Dermis blood vessel endothelial cell (primary cell): ENCODE measurements at regions not wholly inside any gene's neighbourhood (a gene's known extent, or its start where the extent isn't known, plus 50 kb on each side); places are given as distances from the start of the nearest gene placed in this dataset.
A peak's percentile ranks its signal among the peaks of the same experiment; 100 is the strongest.

ENCODE experiments used
- DNase-seq: peaks from one replicate; pipeline ENCODE4 v3.0.0; 2010

DNA sequence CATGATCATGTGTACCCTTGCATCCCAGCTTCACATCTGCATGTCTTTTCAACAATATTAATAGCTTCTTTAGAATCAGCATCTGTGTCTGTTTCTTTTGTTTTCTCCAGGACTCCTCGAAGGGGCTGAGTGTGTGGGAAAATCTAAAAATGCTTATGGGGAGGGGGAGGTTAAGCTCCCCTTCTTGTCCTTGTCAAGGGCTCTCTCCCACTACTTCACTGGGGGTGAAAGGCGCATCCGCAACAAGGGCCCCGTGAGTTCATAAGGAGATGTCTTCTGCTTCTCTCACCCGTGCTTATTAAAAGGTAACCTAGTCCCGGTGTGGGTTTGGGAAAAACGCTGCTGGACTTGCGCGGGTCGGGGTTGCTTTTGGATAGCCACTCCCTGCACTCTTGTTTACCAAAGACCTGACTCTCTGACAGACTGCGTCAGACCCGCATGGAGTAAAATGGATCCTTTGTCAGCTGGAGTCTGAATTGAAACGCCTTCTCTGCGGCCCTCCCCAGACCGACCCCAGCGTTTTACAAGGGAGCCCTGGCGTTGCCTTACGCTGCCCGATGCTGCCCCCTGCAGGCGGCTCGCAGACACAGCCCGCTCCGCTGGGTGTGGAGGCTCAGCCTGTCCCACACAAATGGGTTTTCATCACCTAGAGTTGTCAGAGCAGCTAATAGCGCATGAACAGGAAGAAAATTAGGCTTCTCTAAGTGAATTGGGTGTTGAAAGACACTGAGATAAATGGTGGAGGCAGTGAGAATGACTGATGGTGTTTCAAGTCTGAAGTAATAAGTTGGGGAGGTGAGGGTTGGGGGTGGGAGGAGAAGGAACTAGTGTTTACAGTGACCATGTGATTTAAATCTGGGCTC is 53.8 kb downstream of the IER5 start:
- DNase-seq = peak; percentile 93

- DNase-seq = no peak
Measured at GRCh38 chr1:181143102-181143859, 54.8 kb downstream of the IER5 start.

DNA sequence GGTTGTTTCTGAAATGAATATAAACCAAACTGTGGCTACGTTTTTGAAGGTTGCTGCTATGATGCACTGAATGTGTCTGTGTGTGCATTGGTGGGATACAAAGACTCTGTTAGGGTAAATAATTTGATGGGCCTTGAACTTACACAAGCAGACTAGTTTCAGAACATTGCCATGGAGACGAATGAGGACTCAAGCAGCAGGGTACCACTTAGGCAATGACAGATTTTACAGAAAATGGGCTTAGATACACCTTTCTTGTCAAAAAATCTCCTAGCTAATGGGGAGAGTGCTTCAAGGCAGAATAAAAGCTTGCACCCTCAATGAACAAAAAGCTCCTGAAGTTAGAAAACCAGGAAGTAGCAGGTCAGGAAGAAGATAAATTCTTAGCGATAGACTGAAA is 55.7 kb downstream of the IER5 start:
- no peak for DNase-seq

- DNase-seq = no peak
Measured at GRCh38 chr1:181148636-181149035, 60.1 kb downstream of the IER5 start.

- no peak for DNase-seq
Measured at GRCh38 chr1:181149326-181150125, 61.0 kb downstream of the IER5 start.

DNA sequence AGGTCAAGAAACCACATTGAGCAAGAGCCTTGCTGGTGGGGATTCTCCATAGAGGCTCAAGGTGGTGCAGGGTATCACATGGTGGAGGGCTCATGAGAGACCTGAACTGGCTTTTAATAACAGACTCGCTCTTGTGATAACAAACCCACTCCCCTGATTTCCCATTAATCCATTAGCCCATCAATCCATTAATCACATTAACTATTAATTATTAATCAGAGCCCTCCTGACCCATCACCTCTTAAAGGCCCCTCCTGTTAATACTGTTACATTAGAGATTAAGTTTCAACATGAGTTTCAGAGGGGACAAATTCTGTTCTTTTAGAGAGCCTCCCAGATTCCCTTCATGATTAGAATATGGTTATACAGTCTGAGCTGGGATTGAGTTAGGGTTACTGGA is 61.8 kb downstream of the IER5 start:
- no peak for DNase-seq

DNA sequence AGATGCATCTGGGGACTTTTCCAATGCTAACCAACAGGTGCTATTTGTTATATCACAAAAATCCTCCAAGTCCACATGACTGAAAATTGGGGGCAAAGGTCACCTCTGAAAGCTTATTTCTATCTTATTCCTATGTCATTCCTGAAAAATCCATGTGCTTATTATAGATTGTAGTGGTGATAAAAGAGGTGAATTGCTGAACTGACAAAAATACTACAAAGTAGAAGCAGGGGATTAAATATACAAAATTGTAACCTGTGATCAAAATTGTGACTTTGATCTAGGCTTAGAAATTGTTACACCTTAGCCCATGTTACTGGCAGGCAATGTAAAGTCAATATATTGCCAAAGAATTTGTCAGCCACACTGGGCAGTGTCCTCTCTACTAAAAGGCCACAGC is 62.3 kb downstream of the IER5 start:
- DNase-seq = no peak

DNA sequence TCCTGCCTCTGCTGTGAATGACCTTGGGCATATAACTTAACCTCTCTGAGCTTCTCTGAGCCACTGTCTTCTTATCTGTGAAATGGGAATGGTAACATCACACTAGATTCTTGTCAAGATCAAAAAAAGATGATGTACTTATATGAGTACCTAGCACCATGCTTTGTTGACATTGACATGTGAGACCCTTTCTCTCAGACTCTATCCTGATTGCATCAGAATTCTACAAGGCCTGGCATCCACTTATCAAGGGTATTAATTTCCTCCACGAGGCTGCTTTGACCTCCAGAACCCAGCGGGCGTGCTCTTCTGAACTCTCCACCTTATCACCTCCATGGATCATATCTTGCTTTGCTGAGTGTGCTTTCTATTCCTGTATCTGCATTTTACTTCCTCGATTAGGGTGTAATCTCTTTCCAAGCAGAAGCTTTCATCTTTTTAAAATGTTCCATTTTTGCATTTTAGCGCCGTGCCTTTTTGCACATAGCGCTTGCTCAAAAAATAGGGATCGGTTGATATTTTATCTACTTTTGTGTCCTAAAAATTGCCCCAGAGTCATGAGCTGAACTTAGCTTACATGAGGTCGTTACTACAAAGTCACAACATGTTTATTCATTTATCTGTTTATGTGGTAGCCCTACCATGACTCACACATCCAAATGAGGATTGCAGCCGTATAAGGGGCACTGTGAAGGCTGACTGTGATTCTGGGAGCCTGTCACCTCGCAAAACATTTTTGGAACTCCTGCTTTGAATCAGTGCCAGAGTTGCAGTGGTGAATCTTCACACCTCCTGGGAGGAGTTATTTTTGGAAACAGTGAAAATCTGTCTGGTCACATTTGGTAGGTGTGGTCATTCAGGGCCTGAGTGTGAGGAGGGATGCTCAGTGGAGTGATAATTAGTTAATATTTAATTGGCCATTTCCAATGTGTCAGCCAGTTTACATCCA is 63.2 kb downstream of the IER5 start:
- DNase-seq = no peak

DNA sequence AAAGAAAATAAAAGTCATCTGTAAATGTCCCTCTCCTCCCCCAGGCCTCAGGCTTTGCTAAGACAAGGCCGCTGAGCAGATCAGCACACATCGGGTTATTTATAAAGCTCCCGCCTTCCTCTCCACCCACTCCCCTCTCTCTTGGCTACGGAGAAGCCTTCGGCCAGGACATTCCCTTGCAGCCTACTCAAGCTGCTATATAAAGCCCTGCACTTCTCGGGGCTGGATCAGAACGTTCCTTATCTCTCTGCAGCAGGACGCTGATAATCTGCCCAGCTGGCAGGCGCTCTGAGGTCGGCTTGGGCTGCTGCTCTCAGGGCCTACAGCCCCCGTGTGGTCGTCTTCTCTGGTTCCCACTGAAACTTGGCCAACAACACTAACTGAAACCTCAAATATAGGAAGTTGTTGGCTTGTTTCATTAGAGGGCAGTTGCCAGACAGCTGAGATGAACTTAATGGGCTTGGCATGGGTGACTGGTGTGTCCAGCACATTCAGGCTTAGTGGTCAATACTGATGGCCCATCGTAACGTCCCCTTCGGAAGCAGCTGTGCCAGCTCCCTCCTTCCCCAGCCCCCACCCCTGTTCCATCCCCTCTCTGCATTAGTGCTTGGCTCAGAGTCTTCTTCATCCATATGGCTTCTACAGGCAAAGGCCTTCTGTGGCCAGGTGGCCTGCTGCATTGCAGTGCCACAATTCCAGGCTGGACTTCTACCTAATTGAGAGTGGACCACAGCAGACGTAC is 64.6 kb downstream of the IER5 start:
- DNase-seq = peak; percentile 95

DNA sequence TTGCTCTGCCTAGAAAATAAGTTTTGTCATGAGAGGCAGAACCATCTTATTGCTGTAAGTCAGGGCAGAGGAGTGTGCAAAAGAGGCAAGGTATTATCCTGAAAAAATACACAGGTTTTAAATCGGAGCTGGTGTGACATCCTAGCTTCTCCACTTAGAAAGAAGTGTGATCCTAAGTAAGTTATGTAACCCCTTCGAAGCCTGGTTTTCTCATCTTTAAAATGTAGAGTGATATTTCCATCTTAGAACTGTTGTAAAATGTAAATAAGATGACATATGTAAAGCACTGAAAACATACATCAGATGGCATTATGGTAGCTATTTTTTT is 65.1 kb downstream of the IER5 start:
- DNase-seq = no peak

DNA sequence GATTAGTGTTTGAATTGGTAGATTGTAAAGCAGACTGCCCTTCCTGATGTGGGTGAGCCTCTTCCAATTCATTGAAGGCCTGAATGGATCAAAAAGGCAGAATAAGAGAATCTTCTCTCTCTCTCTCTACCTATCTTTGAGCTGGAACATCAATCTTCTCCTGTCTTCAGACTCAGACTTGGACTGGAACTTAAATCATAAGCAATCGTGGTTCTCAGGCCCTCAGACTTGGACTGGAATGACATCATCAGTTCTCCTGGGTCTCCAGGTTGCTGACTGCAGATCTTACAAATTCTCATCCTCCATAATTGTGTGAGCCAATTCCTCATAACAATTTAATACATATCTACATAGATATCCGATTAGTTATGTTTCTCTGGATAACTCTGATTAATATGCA is 66.8 kb downstream of the IER5 start:
- no peak for DNase-seq

GRCh38 chr1:181159451-181160140 is 71.1 kb downstream of the IER5 start:
- peak; percentile 81 for DNase-seq

DNA sequence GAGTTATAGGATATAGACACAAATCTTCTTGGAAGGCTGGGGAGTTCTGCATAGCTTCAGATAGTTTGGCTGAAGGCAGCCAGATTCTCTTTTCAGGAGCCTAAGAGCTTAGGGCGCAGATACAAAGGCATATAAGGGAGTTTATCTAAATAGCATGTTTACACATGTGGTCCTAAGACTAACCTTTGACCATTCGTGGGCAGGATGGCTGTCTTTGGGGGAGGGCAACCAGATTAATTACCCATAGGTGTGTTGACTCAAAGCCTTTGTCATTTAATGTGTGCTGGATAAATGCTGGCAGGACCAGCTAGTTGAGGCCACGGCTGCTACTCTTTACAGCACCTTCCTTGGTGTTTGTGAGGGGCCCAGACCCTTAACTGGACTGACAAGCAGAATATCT is 71.8 kb downstream of the IER5 start:
- DNase-seq = no peak

DNA sequence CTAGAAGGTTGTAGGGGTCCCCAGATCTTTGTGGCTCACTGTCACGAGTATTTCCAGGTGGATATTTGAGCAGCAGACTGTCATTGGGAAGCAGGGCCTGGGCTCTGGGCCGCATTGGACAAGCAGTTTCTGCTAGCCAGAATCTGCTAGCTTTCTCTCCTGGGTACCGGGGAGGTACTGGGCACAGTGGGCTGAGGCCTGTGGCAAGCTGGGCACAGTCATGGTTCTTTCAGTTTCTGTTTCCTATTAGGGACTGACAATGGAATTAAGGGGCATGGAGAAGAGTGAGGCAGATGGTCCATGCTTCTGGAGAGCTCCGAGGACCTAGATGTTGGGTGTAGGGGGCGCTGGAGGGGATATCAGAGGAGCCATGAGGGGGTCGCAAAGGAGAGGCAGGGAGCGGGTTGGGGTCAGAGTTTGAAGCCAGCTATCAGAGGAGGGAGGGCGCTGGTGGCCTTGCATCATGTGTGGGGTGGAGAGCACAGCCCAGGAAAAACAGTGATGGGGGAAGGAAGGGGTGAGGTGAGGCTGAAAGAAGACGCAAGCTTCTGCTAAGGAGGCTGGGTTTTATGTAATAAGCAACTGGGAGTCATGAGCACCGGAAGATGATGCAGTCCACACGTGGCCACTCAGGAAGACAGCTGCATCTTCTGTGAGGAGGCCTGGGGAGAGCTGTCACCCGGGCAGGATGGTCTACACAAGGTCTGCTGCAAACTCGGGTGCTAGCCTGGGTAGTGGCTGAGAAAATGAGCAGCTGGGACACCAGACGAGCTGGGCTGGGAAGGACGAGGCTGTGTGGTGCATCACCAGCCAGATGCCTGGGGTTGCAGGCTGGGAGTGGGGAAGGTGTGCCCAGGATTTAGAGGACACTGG is 72.7 kb downstream of the IER5 start:
- peak; percentile 37 for DNase-seq

DNA sequence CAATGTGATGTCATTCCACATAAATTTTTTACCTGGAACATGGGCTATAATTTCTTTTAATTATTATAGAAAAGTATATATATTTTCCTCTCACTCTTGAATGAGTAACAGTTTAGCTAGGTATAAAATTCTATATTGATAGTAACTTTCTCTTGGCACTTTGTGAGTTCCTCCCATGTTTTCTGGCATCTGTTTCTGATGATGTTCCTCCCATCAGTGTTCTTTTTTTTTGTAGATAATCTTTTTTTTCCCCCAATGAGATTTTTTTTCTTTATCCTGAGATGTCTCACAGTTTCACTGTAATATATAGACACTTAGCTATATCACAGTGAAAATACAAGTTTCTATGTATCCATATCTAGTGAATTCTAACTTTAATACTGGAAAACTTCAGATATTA is 75.2 kb downstream of the IER5 start:
- no peak for DNase-seq

DNA sequence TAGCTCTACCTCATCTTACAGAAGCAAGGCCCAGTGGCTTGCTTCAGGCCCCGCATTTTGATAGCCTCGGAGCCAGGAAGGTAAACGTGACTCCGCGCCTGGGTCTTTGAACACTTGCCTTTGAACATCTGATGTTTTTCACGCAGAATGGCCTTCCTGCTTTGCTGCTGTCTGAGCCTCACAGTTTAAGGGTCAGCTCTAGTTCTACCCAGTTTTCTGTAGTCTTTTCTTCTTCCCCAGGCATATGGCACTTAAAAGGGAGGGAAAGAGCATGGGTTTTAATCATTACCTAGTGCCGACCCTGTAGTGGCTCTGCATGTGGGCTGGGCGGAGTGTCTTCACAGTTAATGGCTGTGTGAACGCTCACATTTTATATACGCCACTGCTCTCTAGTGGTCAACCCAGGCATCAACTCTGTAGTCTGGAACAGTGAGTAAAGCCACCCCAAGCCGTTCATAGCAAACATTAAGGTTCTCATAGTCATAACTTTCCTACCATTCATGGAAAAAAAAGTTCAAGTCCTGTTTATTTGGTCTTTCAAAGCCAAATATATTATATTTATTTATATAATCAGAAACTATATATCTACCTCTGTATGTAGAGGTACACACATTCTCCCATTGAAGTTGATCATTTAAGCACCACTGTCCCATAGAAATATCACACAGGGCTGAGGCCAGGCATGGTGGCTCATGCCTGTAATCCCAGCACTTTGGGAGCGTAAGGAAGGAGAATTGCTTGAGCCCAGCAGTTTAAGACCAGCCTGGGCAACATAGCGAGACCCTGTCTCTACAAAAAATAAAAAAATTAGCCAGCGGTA is 78.1 kb downstream of the IER5 start:
- DNase-seq = peak; percentile 89

DNA sequence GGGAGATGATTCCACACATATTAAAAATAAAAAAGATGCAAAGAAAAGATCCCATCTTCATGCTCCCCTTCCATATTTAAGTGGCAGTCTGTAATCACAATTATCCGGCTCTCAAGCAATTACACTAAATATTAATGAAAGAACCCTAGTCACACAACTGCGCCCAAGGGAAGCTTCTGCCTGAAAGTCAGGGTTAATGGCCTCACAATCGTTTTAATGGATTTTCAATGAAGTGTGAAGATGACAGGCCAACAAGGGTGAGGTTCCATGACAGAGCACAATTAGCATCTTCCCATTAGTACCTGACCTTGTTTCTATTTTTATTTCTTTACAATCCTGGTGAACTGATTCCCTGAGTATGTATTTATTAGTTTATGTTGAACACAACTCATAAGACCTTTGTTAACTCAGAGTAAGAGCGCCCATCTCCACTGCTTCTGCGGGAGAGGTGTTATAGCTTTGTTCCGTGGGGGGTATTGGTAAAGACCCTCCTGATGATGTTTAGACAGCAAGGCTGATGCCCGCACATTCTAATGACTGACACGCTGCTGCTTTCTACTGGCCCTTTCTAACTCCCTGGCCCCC is 80.9 kb downstream of the IER5 start:
- no peak for DNase-seq

- DNase-seq = no peak
Measured at GRCh38 chr1:181170194-181170593, 81.7 kb downstream of the IER5 start.

- no peak for DNase-seq
Measured at GRCh38 chr1:181172082-181172481, 83.6 kb downstream of the IER5 start.
